K562 (cell line): ENCODE measurements at regions not wholly inside any gene's neighbourhood (a gene's known extent, or its start where the extent isn't known, plus 50 kb on each side); places are given as distances from the start of the nearest gene placed in this dataset.

Experiments used
- C11orf30 ChIP-seq: fragments of 450-650 bp; IDR thresholded peaks from 2 replicates; pipeline ENCODE4 v1.6.1; 2016; ENCODE audit warnings: low read depth, mild to moderate bottlenecking
- DNMT1 ChIP-seq: fragments of 450-650 bp; IDR thresholded peaks from 2 replicates; pipeline ENCODE4 v1.6.1; 2016; ENCODE audit warnings: antibody characterized with exemption, mild to moderate bottlenecking
- SMARCC2 ChIP-seq: fragments of 450-650 bp; IDR thresholded peaks from 2 replicates; pipeline ENCODE4 v1.6.1; 2017; ENCODE audit warnings: antibody characterized with exemption, moderate library complexity, mild to moderate bottlenecking, low read depth
- STAT6 ChIP-seq: sonication (generic); formaldehyde crosslinking; IDR thresholded peaks from 2 replicates; pipeline ENCODE4 v1.8.1; 2023; ENCODE audit warnings: mild to moderate bottlenecking, missing genetic modification reagents
- TGIF2 ChIP-seq: sonication (generic); formaldehyde crosslinking; IDR thresholded peaks from 2 replicates; pipeline ENCODE4 v1.8.1; 2022; ENCODE audit warnings: mild to moderate bottlenecking, missing genetic modification reagents, moderate library complexity
- UBTF ChIP-seq, 2 experiments: IDR thresholded peaks; 2 replicates each; pipeline ENCODE4 v1.6.1; 2012; ENCODE audit warnings: improper control_type of control experiment in 2 of 2, low read depth in 2 of 2, low read length in 2 of 2, borderline replicate concordance in 1 of 2
- ZBTB2 ChIP-seq: fragments of 450-650 bp; IDR thresholded peaks from 2 replicates; pipeline ENCODE4 v1.6.1; 2016; ENCODE audit warnings: antibody characterized with exemption
- ZKSCAN1 ChIP-seq: fragments of 150-350 bp; IDR thresholded peaks from 2 replicates; pipeline ENCODE4 v1.6.1; 2016; ENCODE audit warnings: low read depth, low read length
- ZNF24 ChIP-seq: fragments of 450-650 bp; IDR thresholded peaks from 2 replicates; pipeline ENCODE4 v1.6.1; 2016
- ZNF280A ChIP-seq: fragments of 450-650 bp; IDR thresholded peaks from 2 replicates; pipeline ENCODE4 v1.6.1; 2018; ENCODE audit warnings: mild to moderate bottlenecking, low read depth; ENCODE audit not compliant: partially characterized antibody
- ZNF280B ChIP-seq: fragments of 250-450 bp; sonication (Bioruptor Pico); IDR thresholded peaks from 2 replicates; pipeline ENCODE4 v1.5.1; 2021; ENCODE audit warnings: mild to moderate bottlenecking
- ZNF592 ChIP-seq: fragments of 450-650 bp; IDR thresholded peaks from 2 replicates; pipeline ENCODE4 v1.6.1; 2017; ENCODE audit warnings: antibody characterized with exemption, mild to moderate bottlenecking

GRCh38 chr6:51025082-51025777 lies 206.6 kb downstream of the TFAP2B start (continued):
- TF ChIP-seq ZNF592 (peak; percentile 85), UBTF (IDR thresholded peaks at IDR 0.05; ENCODE audit: borderline replicate concordance in 1 of 2, low read depth in 2 of 2, low read length in 2 of 2) (no peak), C11orf30 (peak; percentile 63), STAT6 (CRISPR knock-in tag) (0 out of 2 replicates have a peak, but pooled peaks have one; percentile 13), ZKSCAN1 (no peak), SMARCC2 (0 out of 2 replicates have a peak, but pooled peaks have one; percentile 31), ZNF24 (no peak), ZBTB2 (peak; percentile 39; the same call in 1 of the 2 replicates), DNMT1 (no peak), TGIF2 (no peak), ZNF280B (no peak), ZNF280A (no peak)
